Testis (tissue), 2 donors: ENCODE measurements at regions not wholly inside any gene's neighbourhood (a gene's known extent, or its start where the extent isn't known, plus 50 kb on each side); places are given as distances from the start of the nearest gene placed in this dataset.

Experiments
- POLR2A ChIP-seq: fragments of 450-650 bp; IDR thresholded peaks from one replicate; pipeline ENCODE4 v1.6.1; 2017; ENCODE audit warnings: antibody characterized with exemption, mild to moderate bottlenecking, moderate library complexity
- TF ChIP-seq, protein P1 (sequence below), 3 experiments: fragments of 450-650 bp in 2 of 3; fragments of 200-600 bp in 1 of 3; sonication (generic) in 1 of 3; IDR thresholded peaks; one replicate each; pipeline ENCODE4 v1.5.1; 2016 to 2019; ENCODE audit warnings: antibody characterized with exemption in 3 of 3, mild to moderate bottlenecking in 2 of 3, moderate library complexity in 1 of 3

DNA sequence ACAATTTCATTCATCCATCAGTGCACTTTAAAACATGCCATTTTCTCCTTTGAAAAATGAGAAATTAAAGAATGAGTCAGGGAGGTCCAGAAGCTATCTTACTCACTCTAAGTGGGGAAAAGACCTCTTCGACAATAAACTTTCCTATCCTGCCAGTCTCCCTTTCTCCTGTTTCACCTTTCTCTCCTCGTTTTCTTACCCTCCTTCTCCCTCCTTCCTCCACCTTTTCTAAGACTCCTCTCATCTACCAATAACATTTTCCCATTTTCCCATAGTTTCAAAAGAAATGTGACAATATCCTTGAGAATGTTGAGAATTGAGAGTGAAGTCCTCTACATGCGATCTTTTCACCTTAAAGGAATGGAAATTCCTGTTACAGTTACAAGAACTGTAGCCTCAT, 450.5 kb upstream of the GRAMD2B start:
- TF ChIP-seq, protein P1, sequence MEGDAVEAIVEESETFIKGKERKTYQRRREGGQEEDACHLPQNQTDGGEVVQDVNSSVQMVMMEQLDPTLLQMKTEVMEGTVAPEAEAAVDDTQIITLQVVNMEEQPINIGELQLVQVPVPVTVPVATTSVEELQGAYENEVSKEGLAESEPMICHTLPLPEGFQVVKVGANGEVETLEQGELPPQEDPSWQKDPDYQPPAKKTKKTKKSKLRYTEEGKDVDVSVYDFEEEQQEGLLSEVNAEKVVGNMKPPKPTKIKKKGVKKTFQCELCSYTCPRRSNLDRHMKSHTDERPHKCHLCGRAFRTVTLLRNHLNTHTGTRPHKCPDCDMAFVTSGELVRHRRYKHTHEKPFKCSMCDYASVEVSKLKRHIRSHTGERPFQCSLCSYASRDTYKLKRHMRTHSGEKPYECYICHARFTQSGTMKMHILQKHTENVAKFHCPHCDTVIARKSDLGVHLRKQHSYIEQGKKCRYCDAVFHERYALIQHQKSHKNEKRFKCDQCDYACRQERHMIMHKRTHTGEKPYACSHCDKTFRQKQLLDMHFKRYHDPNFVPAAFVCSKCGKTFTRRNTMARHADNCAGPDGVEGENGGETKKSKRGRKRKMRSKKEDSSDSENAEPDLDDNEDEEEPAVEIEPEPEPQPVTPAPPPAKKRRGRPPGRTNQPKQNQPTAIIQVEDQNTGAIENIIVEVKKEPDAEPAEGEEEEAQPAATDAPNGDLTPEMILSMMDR (IDR thresholded peaks at IDR 0.05): no peak
- no peak for TF ChIP-seq POLR2A
